ENCODE measurements at regions not wholly inside any gene's neighbourhood (a gene's known extent, or its start where the extent isn't known, plus 50 kb on each side); places are given as distances from the start of the nearest gene placed in this dataset.

DNA sequence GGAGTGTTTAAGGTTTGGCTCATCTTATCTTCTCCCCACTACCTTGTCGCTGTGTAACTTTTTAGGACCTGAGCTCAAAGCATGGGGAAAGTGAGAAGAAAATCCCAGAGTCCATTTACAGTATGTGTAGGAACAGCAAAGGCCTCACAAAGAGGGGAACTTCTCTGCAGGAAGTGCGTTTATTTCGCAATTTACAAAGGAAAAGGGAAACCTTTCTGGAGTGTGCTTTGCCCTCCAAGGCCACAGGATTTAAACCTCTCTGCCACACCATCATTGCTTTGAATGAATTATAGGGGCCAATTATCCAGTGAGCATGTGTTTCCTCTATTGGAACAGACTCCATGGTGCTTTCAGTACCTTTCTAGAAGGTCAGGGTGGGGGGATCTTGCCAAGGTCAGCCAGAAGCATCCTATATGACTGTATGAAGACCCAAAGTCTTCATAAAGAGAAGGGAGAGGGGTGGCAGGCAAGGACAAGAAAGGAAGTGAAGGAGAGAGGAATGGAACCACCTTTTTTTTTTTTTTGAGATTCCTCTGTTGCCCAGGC is 68.1 kb upstream of the LMO2 start:
- ATAC-seq (ENCODE audit: insufficient number of reproducible peaks, low FRiP score, low read depth): no peak
- Histone ChIP-seq H3K27me3 (replicated peaks; ENCODE audit: insufficient read depth) (no peaks in the 10 kb centered on the region), H3K27ac (no peak overlapping the region), H3K36me3 (no peaks in the 10 kb centered on the region), H3K9me3 (no peaks in the 10 kb centered on the region), H3K4me3 (no peak overlapping the region), H3K4me1 (ENCODE audit: control insufficient read depth in 1 of 2, low read depth in 2 of 2) (no peaks in the 10 kb centered on the region)
- TF ChIP-seq, protein P1, sequence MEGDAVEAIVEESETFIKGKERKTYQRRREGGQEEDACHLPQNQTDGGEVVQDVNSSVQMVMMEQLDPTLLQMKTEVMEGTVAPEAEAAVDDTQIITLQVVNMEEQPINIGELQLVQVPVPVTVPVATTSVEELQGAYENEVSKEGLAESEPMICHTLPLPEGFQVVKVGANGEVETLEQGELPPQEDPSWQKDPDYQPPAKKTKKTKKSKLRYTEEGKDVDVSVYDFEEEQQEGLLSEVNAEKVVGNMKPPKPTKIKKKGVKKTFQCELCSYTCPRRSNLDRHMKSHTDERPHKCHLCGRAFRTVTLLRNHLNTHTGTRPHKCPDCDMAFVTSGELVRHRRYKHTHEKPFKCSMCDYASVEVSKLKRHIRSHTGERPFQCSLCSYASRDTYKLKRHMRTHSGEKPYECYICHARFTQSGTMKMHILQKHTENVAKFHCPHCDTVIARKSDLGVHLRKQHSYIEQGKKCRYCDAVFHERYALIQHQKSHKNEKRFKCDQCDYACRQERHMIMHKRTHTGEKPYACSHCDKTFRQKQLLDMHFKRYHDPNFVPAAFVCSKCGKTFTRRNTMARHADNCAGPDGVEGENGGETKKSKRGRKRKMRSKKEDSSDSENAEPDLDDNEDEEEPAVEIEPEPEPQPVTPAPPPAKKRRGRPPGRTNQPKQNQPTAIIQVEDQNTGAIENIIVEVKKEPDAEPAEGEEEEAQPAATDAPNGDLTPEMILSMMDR (IDR thresholded peaks at IDR 0.05): no peak
- DNase-seq (ENCODE audit: low spot score): no peak

DNA sequence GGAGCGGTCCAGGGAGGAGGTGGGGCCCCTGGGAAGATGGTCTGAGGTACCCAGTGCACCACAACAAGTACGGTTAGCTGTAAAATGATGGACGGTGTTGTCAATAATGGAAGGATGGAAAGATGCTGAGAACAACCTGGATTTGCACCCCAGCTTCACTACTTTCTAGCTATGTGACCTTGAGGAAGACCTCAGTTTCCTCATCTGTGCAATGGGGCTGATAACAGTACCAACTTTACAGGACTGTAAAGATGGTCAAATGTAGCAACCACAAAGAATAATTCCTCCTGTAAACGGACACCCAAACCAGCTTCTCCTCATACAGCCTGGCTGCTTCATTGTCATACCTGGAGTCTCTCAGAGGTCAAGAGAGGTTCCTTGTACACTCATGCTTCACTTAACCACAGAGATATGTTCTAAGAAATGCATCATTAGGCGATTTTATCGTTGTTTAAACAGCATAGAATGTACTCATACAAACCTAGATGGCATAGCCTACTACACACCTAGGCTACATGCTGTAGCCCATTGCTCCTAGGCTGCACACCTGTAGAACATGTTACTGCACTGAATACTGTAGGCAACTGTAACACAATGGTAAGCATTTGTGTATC is 65.5 kb upstream of the LMO2 start:
- H3K9me3 ChIP-seq: no peaks in the 10 kb centered on the region
- no peaks in the 10 kb centered on the region for H3K27me3 ChIP-seq (replicated peaks; ENCODE audit: insufficient read depth)
- H3K4me1 ChIP-seq (ENCODE audit: control insufficient read depth in 1 of 2, low read depth in 2 of 2): no peaks in the 10 kb centered on the region
- no peak overlapping the region for H3K4me3 ChIP-seq
- ATAC-seq (ENCODE audit: insufficient number of reproducible peaks, low FRiP score, low read depth) (no peak), DNase-seq (ENCODE audit: low spot score) (no peak)
- no peak overlapping the region for H3K27ac ChIP-seq
- H3K36me3 ChIP-seq: no peaks in the 10 kb centered on the region
- TF ChIP-seq, protein P1 (IDR thresholded peaks at IDR 0.05): no peak

DNA sequence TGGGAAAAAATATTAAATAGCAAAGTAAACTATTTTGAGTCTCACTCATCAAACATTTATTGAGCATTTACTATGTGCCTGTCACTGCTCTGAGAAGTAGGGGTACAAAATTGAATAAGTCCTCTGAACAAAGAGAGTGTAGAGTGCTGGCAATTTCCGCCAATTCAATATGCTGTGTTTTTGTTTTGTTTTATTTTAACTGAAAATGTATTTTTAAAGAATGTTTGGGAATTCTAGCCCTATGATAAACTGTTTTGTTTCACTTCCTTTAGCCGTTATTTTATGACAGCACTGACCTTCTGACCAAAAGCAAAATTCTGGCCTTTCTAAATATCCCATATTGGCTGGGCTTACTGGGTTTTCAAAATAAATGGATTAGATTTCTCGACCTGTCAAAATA is 64.7 kb upstream of the LMO2 start:
- H3K4me1 ChIP-seq (ENCODE audit: control insufficient read depth in 1 of 2, low read depth in 2 of 2): no peaks in the 10 kb centered on the region
- H3K9me3 ChIP-seq: no peaks in the 10 kb centered on the region
- TF ChIP-seq, protein P1 (IDR thresholded peaks at IDR 0.05): no peak
- no peaks in the 10 kb centered on the region for H3K36me3 ChIP-seq
- ATAC-seq (ENCODE audit: insufficient number of reproducible peaks, low FRiP score, low read depth): no peak
- H3K27me3 ChIP-seq (replicated peaks; ENCODE audit: insufficient read depth): no peaks in the 10 kb centered on the region
- no peak overlapping the region for H3K27ac ChIP-seq
- DNase-seq (ENCODE audit: low spot score): no peak
- no peak overlapping the region for H3K4me3 ChIP-seq

DNA sequence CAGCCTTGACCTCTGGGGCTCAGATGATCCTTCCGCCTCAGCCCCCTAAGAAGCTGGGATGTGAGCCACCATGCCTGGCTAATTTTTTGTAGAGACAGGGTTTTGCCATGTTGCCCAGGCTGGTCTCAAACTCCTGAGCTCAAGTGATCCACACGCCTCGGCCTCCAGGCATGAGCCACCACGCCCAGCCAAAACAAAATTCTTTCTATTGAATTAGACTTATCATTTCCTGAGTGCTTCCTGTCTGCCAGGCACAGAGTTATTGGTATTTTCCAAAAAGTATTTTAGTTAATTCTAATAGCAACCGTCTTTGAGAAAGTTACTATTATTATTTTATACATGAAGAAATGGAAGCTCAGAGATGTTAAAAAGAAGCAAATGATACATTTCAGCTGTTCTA is 61.4 kb upstream of the LMO2 start:
- Histone ChIP-seq H3K27ac (no peak overlapping the region), H3K27me3 (replicated peaks; ENCODE audit: insufficient read depth) (no peaks in the 10 kb centered on the region), H3K9me3 (no peaks in the 10 kb centered on the region), H3K4me1 (ENCODE audit: control insufficient read depth in 1 of 2, low read depth in 2 of 2) (no peaks in the 10 kb centered on the region), H3K36me3 (no peaks in the 10 kb centered on the region), H3K4me3 (no peak overlapping the region)
- TF ChIP-seq, protein P1 (IDR thresholded peaks at IDR 0.05): no peak
- ATAC-seq (ENCODE audit: insufficient number of reproducible peaks, low FRiP score, low read depth) (no peak), DNase-seq (ENCODE audit: low spot score) (no peak)

DNA sequence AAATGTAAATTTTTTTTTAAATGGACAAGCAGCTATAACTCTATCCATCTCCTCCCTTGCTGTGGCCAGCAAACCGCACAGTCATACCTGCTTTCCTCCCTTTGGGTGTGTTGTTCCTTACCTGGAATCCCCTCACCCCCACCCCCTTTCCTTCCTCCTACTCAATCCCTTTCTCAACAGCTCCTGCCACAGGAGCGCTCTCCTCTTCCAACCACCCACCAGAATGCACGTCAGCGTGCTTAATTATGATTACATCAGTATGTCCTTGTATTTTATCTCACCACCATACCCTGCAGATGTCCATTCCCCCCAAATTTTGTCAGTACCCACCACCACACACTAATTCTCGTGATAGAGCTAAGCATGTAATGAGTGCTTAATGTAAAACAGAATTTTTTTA is 60.9 kb upstream of the LMO2 start:
- no peaks in the 10 kb centered on the region for H3K27me3 ChIP-seq (replicated peaks; ENCODE audit: insufficient read depth)
- H3K4me3 ChIP-seq: no peak overlapping the region
- no peak overlapping the region for H3K27ac ChIP-seq
- no peaks in the 10 kb centered on the region for H3K9me3 ChIP-seq
- no peaks in the 10 kb centered on the region for H3K36me3 ChIP-seq
- ATAC-seq (ENCODE audit: insufficient number of reproducible peaks, low FRiP score, low read depth) (no peak), DNase-seq (ENCODE audit: low spot score) (no peak)
- H3K4me1 ChIP-seq (ENCODE audit: control insufficient read depth in 1 of 2, low read depth in 2 of 2): no peaks in the 10 kb centered on the region
- TF ChIP-seq, protein P1 (IDR thresholded peaks at IDR 0.05): no peak

Measured in thoracic aorta (tissue), 2 donors.